ENCODE measurements at regions not wholly inside any gene's neighbourhood (a gene's known extent, or its start where the extent isn't known, plus 50 kb on each side); places are given as distances from the start of the nearest gene placed in this dataset.

DNA sequence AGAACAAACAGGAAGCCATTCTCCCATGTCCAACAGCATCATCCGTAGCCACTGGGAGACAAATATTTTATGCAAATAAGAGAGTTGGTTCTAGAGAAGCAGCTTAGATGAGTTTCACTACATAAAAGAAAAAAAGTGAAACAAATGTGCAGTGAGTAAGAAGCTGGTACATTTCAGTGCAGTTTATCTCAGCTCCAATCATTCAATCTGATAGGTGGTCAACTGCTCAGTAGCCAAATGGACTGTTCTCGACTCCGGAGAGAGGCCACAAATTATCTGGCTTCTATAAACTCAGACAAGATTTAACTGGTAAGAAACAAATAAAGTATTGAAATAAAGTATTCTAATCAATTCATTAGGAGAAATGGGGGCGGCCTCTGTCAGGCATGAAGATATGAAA is 68.3 kb downstream of the MAF start:
- no peak for DNase-seq (ENCODE audit: low spot score)
- Mint-ChIP-seq H3K4me3 (no peak overlapping the region), H3K9me3 (peaks cover 5% of the 10 kb centered on the region), H3K27ac (no peak overlapping the region), H3K4me1 (no peaks in the 10 kb centered on the region), H3K36me3 (no peaks in the 10 kb centered on the region), H3K27me3 (ENCODE audit: low read depth) (peaks cover under 1% of the 10 kb centered on the region)
- no peak for ATAC-seq
- CTCF ChIA-PET = no interaction called here
- POLR2A ChIA-PET = no interaction called here
- TF ChIP-seq ZNF416 (CRISPR knock-in tag; IDR thresholded peaks at IDR 0.05) = no peak
- TF ChIP-seq HMGA2 (CRISPR knock-in tag; IDR thresholded peaks at IDR 0.05) = no peak
- TF ChIP-seq, protein P1, sequence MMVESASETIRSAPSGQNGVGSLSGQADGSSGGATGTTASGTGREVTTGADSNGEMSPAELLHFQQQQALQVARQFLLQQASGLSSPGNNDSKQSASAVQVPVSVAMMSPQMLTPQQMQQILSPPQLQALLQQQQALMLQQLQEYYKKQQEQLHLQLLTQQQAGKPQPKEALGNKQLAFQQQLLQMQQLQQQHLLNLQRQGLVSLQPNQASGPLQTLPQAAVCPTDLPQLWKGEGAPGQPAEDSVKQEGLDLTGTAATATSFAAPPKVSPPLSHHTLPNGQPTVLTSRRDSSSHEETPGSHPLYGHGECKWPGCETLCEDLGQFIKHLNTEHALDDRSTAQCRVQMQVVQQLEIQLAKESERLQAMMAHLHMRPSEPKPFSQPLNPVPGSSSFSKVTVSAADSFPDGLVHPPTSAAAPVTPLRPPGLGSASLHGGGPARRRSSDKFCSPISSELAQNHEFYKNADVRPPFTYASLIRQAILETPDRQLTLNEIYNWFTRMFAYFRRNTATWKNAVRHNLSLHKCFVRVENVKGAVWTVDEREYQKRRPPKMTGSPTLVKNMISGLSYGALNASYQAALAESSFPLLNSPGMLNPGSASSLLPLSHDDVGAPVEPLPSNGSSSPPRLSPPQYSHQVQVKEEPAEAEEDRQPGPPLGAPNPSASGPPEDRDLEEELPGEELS (CRISPR knock-in tag; IDR thresholded peaks at IDR 0.05) = no peak
- no peak for TF ChIP-seq JAZF1 (CRISPR knock-in tag; IDR thresholded peaks at IDR 0.05)
- TF ChIP-seq, protein P2, sequence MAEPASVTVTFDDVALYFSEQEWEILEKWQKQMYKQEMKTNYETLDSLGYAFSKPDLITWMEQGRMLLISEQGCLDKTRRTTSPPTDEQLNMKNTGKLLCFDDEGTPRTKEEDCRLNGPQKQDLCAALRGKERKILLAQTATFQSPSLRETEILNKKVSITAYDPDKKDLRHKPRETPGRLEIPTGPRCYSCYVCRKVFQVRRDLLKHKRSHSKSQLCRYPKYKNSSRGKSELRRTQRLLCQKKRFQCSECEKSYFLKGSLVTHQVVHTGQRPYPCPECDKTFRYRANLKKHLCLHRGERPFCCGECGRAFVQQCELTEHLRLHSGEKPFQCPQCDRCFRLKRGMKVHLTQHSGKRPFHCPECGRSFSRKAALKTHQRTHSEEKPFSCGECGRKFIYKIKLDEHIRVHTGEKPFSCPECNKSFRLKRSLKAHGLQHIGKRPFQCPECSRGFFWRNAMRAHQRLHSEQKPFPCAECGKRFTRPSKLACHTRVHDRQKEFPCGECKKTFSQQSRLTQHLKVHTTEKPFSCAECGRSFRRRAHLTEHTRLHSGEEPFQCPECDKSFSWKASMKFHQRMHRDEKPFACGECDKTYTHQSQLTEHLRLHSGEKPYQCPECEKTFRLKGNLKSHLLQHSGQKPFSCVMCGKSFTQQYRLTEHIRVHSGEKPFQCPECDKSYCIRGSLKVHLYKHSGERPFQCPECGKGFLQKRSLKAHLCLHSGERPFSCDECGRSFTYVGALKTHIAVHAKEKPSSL (CRISPR knock-in tag; conservative IDR thresholded peaks at IDR 0.05) = no peak
- no peak for TF ChIP-seq ETV6 (CRISPR knock-in tag; IDR thresholded peaks at IDR 0.05)
- TF ChIP-seq, protein P3, sequence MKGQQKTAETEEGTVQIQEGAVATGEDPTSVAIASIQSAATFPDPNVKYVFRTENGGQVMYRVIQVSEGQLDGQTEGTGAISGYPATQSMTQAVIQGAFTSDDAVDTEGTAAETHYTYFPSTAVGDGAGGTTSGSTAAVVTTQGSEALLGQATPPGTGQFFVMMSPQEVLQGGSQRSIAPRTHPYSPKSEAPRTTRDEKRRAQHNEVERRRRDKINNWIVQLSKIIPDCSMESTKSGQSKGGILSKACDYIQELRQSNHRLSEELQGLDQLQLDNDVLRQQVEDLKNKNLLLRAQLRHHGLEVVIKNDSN (CRISPR knock-in tag; IDR thresholded peaks at IDR 0.05) = no peak
- TF ChIP-seq NFYB (CRISPR knock-in tag; conservative IDR thresholded peaks at IDR 0.05; ENCODE audit: low read depth) = no peak
- TF ChIP-seq, protein P4, sequence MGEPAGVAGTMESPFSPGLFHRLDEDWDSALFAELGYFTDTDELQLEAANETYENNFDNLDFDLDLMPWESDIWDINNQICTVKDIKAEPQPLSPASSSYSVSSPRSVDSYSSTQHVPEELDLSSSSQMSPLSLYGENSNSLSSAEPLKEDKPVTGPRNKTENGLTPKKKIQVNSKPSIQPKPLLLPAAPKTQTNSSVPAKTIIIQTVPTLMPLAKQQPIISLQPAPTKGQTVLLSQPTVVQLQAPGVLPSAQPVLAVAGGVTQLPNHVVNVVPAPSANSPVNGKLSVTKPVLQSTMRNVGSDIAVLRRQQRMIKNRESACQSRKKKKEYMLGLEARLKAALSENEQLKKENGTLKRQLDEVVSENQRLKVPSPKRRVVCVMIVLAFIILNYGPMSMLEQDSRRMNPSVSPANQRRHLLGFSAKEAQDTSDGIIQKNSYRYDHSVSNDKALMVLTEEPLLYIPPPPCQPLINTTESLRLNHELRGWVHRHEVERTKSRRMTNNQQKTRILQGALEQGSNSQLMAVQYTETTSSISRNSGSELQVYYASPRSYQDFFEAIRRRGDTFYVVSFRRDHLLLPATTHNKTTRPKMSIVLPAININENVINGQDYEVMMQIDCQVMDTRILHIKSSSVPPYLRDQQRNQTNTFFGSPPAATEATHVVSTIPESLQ (CRISPR knock-in tag; IDR thresholded peaks at IDR 0.05) = no peak
- TF ChIP-seq PRRX2 (CRISPR knock-in tag; IDR thresholded peaks at IDR 0.05) = no peak
- TF ChIP-seq, protein P5, sequence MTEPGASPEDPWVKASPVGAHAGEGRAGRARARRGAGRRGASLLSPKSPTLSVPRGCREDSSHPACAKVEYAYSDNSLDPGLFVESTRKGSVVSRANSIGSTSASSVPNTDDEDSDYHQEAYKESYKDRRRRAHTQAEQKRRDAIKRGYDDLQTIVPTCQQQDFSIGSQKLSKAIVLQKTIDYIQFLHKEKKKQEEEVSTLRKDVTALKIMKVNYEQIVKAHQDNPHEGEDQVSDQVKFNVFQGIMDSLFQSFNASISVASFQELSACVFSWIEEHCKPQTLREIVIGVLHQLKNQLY (CRISPR knock-in tag; IDR thresholded peaks at IDR 0.05) = no peak

DNA sequence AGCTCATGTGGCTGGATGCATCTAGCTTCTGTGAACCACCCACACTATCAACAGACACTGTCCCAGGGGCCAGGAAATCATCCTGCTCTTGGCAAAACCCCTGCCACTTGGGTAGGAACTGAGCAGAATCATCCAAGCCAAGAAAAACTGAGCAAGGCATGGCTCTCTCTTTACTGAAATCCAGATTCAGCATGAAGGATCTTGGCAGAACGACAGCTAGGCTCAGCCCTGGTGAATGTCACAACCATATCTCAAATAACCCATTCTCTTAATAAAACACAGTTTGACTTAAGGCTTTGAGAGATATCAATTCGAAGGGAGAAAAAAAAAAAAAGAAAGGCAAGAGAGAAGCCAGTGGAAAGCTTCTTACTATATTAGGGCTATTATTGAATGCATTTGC is 72.2 kb downstream of the MAF start:
- no peak overlapping the region for H3K4me3 Mint-ChIP-seq
- ATAC-seq (no peak), DNase-seq (ENCODE audit: low spot score) (no peak)
- H3K36me3 Mint-ChIP-seq = no peaks in the 10 kb centered on the region
- no peak overlapping the region for H3K27ac Mint-ChIP-seq
- H3K27me3 Mint-ChIP-seq (ENCODE audit: low read depth) = peaks cover 20% of the 10 kb centered on the region
- POLR2A ChIA-PET = no interaction called here
- CTCF ChIA-PET = no interaction called here
- H3K9me3 Mint-ChIP-seq = peaks cover 5% of the 10 kb centered on the region
- H3K4me1 Mint-ChIP-seq = peaks cover 10% of the 10 kb centered on the region
- TF ChIP-seq HMGA2 (CRISPR knock-in tag; IDR thresholded peaks at IDR 0.05) = no peak
- TF ChIP-seq, protein P6, sequence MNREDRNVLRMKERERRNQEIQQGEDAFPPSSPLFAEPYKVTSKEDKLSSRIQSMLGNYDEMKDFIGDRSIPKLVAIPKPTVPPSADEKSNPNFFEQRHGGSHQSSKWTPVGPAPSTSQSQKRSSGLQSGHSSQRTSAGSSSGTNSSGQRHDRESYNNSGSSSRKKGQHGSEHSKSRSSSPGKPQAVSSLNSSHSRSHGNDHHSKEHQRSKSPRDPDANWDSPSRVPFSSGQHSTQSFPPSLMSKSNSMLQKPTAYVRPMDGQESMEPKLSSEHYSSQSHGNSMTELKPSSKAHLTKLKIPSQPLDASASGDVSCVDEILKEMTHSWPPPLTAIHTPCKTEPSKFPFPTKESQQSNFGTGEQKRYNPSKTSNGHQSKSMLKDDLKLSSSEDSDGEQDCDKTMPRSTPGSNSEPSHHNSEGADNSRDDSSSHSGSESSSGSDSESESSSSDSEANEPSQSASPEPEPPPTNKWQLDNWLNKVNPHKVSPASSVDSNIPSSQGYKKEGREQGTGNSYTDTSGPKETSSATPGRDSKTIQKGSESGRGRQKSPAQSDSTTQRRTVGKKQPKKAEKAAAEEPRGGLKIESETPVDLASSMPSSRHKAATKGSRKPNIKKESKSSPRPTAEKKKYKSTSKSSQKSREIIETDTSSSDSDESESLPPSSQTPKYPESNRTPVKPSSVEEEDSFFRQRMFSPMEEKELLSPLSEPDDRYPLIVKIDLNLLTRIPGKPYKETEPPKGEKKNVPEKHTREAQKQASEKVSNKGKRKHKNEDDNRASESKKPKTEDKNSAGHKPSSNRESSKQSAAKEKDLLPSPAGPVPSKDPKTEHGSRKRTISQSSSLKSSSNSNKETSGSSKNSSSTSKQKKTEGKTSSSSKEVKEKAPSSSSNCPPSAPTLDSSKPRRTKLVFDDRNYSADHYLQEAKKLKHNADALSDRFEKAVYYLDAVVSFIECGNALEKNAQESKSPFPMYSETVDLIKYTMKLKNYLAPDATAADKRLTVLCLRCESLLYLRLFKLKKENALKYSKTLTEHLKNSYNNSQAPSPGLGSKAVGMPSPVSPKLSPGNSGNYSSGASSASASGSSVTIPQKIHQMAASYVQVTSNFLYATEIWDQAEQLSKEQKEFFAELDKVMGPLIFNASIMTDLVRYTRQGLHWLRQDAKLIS (CRISPR knock-in tag; IDR thresholded peaks at IDR 0.05; ENCODE audit: borderline replicate concordance) = no peak
- TF ChIP-seq, protein P7, sequence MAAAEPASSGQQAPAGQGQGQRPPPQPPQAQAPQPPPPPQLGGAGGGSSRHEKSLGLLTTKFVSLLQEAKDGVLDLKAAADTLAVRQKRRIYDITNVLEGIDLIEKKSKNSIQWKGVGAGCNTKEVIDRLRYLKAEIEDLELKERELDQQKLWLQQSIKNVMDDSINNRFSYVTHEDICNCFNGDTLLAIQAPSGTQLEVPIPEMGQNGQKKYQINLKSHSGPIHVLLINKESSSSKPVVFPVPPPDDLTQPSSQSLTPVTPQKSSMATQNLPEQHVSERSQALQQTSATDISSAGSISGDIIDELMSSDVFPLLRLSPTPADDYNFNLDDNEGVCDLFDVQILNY (CRISPR knock-in tag; IDR thresholded peaks at IDR 0.05) = no peak
- TF ChIP-seq, protein P8, sequence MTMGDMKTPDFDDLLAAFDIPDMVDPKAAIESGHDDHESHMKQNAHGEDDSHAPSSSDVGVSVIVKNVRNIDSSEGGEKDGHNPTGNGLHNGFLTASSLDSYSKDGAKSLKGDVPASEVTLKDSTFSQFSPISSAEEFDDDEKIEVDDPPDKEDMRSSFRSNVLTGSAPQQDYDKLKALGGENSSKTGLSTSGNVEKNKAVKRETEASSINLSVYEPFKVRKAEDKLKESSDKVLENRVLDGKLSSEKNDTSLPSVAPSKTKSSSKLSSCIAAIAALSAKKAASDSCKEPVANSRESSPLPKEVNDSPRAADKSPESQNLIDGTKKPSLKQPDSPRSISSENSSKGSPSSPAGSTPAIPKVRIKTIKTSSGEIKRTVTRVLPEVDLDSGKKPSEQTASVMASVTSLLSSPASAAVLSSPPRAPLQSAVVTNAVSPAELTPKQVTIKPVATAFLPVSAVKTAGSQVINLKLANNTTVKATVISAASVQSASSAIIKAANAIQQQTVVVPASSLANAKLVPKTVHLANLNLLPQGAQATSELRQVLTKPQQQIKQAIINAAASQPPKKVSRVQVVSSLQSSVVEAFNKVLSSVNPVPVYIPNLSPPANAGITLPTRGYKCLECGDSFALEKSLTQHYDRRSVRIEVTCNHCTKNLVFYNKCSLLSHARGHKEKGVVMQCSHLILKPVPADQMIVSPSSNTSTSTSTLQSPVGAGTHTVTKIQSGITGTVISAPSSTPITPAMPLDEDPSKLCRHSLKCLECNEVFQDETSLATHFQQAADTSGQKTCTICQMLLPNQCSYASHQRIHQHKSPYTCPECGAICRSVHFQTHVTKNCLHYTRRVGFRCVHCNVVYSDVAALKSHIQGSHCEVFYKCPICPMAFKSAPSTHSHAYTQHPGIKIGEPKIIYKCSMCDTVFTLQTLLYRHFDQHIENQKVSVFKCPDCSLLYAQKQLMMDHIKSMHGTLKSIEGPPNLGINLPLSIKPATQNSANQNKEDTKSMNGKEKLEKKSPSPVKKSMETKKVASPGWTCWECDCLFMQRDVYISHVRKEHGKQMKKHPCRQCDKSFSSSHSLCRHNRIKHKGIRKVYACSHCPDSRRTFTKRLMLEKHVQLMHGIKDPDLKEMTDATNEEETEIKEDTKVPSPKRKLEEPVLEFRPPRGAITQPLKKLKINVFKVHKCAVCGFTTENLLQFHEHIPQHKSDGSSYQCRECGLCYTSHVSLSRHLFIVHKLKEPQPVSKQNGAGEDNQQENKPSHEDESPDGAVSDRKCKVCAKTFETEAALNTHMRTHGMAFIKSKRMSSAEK (CRISPR knock-in tag; IDR thresholded peaks at IDR 0.05; ENCODE audit: borderline replicate concordance) = no peak
- TF ChIP-seq, protein P9, sequence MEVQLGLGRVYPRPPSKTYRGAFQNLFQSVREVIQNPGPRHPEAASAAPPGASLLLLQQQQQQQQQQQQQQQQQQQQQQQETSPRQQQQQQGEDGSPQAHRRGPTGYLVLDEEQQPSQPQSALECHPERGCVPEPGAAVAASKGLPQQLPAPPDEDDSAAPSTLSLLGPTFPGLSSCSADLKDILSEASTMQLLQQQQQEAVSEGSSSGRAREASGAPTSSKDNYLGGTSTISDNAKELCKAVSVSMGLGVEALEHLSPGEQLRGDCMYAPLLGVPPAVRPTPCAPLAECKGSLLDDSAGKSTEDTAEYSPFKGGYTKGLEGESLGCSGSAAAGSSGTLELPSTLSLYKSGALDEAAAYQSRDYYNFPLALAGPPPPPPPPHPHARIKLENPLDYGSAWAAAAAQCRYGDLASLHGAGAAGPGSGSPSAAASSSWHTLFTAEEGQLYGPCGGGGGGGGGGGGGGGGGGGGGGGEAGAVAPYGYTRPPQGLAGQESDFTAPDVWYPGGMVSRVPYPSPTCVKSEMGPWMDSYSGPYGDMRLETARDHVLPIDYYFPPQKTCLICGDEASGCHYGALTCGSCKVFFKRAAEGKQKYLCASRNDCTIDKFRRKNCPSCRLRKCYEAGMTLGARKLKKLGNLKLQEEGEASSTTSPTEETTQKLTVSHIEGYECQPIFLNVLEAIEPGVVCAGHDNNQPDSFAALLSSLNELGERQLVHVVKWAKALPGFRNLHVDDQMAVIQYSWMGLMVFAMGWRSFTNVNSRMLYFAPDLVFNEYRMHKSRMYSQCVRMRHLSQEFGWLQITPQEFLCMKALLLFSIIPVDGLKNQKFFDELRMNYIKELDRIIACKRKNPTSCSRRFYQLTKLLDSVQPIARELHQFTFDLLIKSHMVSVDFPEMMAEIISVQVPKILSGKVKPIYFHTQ (CRISPR knock-in tag; IDR thresholded peaks at IDR 0.05) = no peak
